Karpas-422 (cell line): ENCODE measurements at regions not wholly inside any gene's neighbourhood (a gene's known extent, or its start where the extent isn't known, plus 50 kb on each side); places are given as distances from the start of the nearest gene placed in this dataset.

Experiments
- DNase-seq: peaks from one replicate; pipeline ENCODE4 v3.0.0-alpha.2; 2015
- H2AFZ ChIP-seq: fragments of 200-600 bp; sonication (generic); 2 replicates; pipeline ENCODE4 v1.6.1; 2014; ENCODE audit warnings: antibody characterized with exemption, low read length, mixed read lengths
- H3K27ac ChIP-seq: fragments of 200-600 bp; sonication (generic); 2 replicates; pipeline ENCODE4 v1.5.1; 2014; ENCODE audit warnings: mild to moderate bottlenecking, low read length, moderate library complexity
- H3K27me3 ChIP-seq: fragments of 200-600 bp; sonication (generic); 2 replicates; pipeline ENCODE4 v1.6.1; 2014; ENCODE audit warnings: low read length, mixed read lengths
- H3K36me3 ChIP-seq: fragments of 200-600 bp; sonication (generic); 2 replicates; pipeline ENCODE4 v1.6.1; 2014; ENCODE audit warnings: low read length, mixed read lengths; ENCODE audit not compliant: insufficient read depth
- H3K4me1 ChIP-seq: fragments of 200-600 bp; sonication (generic); 2 replicates; pipeline ENCODE4 v1.6.1; 2014; ENCODE audit warnings: mild to moderate bottlenecking, low read length, mixed read lengths
- H3K4me2 ChIP-seq: fragments of 200-600 bp; sonication (generic); 2 replicates; pipeline ENCODE4 v1.6.1; 2014; ENCODE audit warnings: low read length, low read depth, mild to moderate bottlenecking; ENCODE audit not compliant: poor library complexity, severe bottlenecking
- H3K4me3 ChIP-seq: fragments of 200-600 bp; sonication (generic); 2 replicates; pipeline ENCODE4 v1.5.1; 2014; ENCODE audit warnings: mild to moderate bottlenecking, antibody characterized with exemption, low read length, mixed read lengths
- H3K79me2 ChIP-seq: fragments of 200-600 bp; sonication (generic); 2 replicates; pipeline ENCODE4 v1.6.1; 2014; ENCODE audit warnings: mild to moderate bottlenecking, low read length, mixed read lengths
- H3K9ac ChIP-seq: fragments of 200-600 bp; sonication (generic); 2 replicates; pipeline ENCODE4 v1.6.0; 2014; ENCODE audit warnings: low read length
- H3K9me2 ChIP-seq: fragments of 200-600 bp; sonication (generic), shearing (Covaris generic); replicated peaks from 2 replicates; pipeline ENCODE4 v1.6.0; 2014; ENCODE audit warnings: mild to moderate bottlenecking, low read length, moderate library complexity; ENCODE audit not compliant: insufficient read depth
- H3K9me3 ChIP-seq: fragments of 300-700, 200-600 bp; sonication (generic); 2 replicates; pipeline ENCODE4 v1.6.1; 2014; ENCODE audit warnings: low read length, mixed read lengths
- H4K20me1 ChIP-seq: fragments of 200-600 bp; sonication (generic); 2 replicates; pipeline ENCODE4 v1.6.1; 2014; ENCODE audit warnings: mild to moderate bottlenecking, antibody characterized with exemption, low read length, low read depth; ENCODE audit not compliant: insufficient read depth

GRCh38 chr2:138440759-138441158 is 60.8 kb upstream of the SPOPL start:
- no peaks in the 10 kb centered on the region for H4K20me1 ChIP-seq
- no peaks in the 10 kb centered on the region for H3K9me3 ChIP-seq
- peaks cover 7% of the 10 kb centered on the region for H3K4me1 ChIP-seq
- H3K4me3 ChIP-seq: no peak overlapping the region
- H3K27me3 ChIP-seq: no peaks in the 10 kb centered on the region
- H3K9me2 ChIP-seq: 0 out of 2 replicates have a peak, but pooled peaks cover 7% of the 10 kb centered on the region
- no peak overlapping the region for H3K4me2 ChIP-seq
- no peak overlapping the region for H2AFZ ChIP-seq
- no peak for DNase-seq
- H3K9ac ChIP-seq: no peak overlapping the region
- H3K36me3 ChIP-seq: no peaks in the 10 kb centered on the region
- no peak overlapping the region for H3K27ac ChIP-seq
- no peaks in the 10 kb centered on the region for H3K79me2 ChIP-seq

- Histone ChIP-seq H3K9ac (no peak overlapping the region), H3K9me2 (0 out of 2 replicates have a peak, but pooled peaks cover 7% of the 10 kb centered on the region), H3K79me2 (no peaks in the 10 kb centered on the region), H4K20me1 (no peaks in the 10 kb centered on the region), H3K4me3 (no peak overlapping the region), H2AFZ (no peak overlapping the region), H3K27ac (no peak overlapping the region), H3K4me1 (peaks cover 7% of the 10 kb centered on the region), H3K27me3 (no peaks in the 10 kb centered on the region), H3K36me3 (no peaks in the 10 kb centered on the region), H3K9me3 (no peaks in the 10 kb centered on the region), H3K4me2 (no peak overlapping the region)
- no peak for DNase-seq
These were observed 59.7 kb upstream of the SPOPL start for GRCh38 chr2:138441916-138442315.

- H3K4me1 ChIP-seq: peaks cover 7% of the 10 kb centered on the region
- 0 out of 2 replicates have a peak, but pooled peaks cover 7% of the 10 kb centered on the region for H3K9me2 ChIP-seq
- H3K27ac ChIP-seq: no peak overlapping the region
- H3K9me3 ChIP-seq: no peaks in the 10 kb centered on the region
- H3K4me3 ChIP-seq: no peak overlapping the region
- no peak overlapping the region for H3K9ac ChIP-seq
- H2AFZ ChIP-seq: no peak overlapping the region
- no peaks in the 10 kb centered on the region for H3K36me3 ChIP-seq
- no peaks in the 10 kb centered on the region for H4K20me1 ChIP-seq
- no peaks in the 10 kb centered on the region for H3K27me3 ChIP-seq
- DNase-seq: no peak
- H3K79me2 ChIP-seq: no peaks in the 10 kb centered on the region
- H3K4me2 ChIP-seq: no peak overlapping the region
These were observed 57.2 kb upstream of the SPOPL start for GRCh38 chr2:138444411-138444810.

GRCh38 chr2:138445227-138445626 is 56.3 kb upstream of the SPOPL start:
- no peak overlapping the region for H3K4me3 ChIP-seq
- no peaks in the 10 kb centered on the region for H4K20me1 ChIP-seq
- H3K27me3 ChIP-seq: no peaks in the 10 kb centered on the region

GRCh38 chr2:138446043-138446442 is 55.5 kb upstream of the SPOPL start:
- Histone ChIP-seq H3K27ac (no peak overlapping the region), H3K36me3 (no peaks in the 10 kb centered on the region), H3K9me3 (no peaks in the 10 kb centered on the region), H3K4me2 (no peak overlapping the region), H3K79me2 (no peaks in the 10 kb centered on the region), H3K9ac (no peak overlapping the region), H3K9me2 (0 out of 2 replicates have a peak, but pooled peaks cover under 1% of the 10 kb centered on the region), H3K4me3 (no peak overlapping the region), H3K4me1 (peaks cover 7% of the 10 kb centered on the region), H3K27me3 (no peaks in the 10 kb centered on the region), H4K20me1 (no peaks in the 10 kb centered on the region), H2AFZ (no peak overlapping the region)
- DNase-seq: no peak

More at GRCh38 chr2:138445227-138445626, 56.3 kb upstream of the SPOPL start:
- Histone ChIP-seq H3K4me2 (no peak overlapping the region), H3K36me3 (no peaks in the 10 kb centered on the region), H2AFZ (no peak overlapping the region), H3K9ac (no peak overlapping the region), H3K27ac (no peak overlapping the region), H3K4me1 (peaks cover 7% of the 10 kb centered on the region), H3K9me2 (0 out of 2 replicates have a peak, but pooled peaks cover 7% of the 10 kb centered on the region), H3K9me3 (no peaks in the 10 kb centered on the region), H3K79me2 (no peaks in the 10 kb centered on the region)
- no peak for DNase-seq

GRCh38 chr2:138447889-138448570 is 53.5 kb upstream of the SPOPL start:
- no peak overlapping the region for H3K4me2 ChIP-seq
- no peak overlapping the region for H3K9ac ChIP-seq
- no peaks in the 10 kb centered on the region for H3K79me2 ChIP-seq
- H4K20me1 ChIP-seq: no peaks in the 10 kb centered on the region
- no peak overlapping the region for H3K4me3 ChIP-seq
- no peaks in the 10 kb centered on the region for H3K36me3 ChIP-seq
- H3K27ac ChIP-seq: no peak overlapping the region
- no peaks in the 10 kb centered on the region for H3K27me3 ChIP-seq
- no peaks in the 10 kb centered on the region for H3K9me3 ChIP-seq
- H3K9me2 ChIP-seq: no peaks in the 10 kb centered on the region
- no peak for DNase-seq
- H3K4me1 ChIP-seq: no peaks in the 10 kb centered on the region
- no peak overlapping the region for H2AFZ ChIP-seq
